ENCODE measurements at regions not wholly inside any gene's neighbourhood (a gene's known extent, or its start where the extent isn't known, plus 50 kb on each side); places are given as distances from the start of the nearest gene placed in this dataset.

DNA sequence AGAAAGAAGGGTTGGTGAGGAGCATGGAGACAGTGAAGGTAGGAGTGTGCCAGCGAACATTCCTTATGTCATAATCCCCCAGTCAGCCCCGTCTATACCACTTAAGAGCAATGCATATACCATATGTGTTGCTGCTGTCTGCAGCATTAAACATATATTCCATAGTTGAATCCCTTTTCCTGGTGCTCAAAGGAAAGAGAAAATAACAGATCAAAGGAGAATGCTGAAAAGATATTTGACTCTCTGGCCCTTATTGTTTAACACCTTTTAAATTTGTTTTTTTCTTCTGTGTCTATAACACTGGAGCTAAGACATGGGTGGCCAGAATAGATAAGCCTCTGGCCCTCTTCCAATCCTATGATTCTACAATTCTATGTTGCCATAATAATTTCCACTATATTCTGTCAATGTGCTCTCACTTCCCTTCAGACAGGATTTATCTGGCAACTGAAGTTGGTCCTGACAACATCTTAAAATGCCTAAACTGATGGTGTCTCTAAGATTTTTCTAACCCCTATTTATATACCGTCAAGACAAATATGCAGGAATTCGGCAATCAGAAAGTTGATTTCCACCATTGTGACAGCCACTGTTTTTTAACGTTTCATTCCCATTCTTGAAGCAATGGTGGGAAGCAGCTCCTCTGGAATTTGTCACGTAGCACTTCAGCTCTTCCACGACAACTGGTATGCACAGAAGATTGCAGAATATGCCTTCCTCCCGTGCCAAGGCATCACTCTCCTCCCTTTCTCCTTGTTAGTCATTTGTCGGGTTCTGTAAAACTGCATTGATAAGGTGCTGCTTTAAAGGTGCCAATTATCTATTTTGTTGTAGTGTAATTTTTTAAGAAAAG is 204.7 kb downstream of the BCAT1 start:
- H3K9me3 ChIP-seq (ENCODE audit: control insufficient read depth, insufficient read depth, low read depth, low read length): no peaks in the 10 kb centered on the region
- CTCF ChIA-PET: no interaction called here
- no peaks in the 10 kb centered on the region for H3K27me3 ChIP-seq (ENCODE audit: control insufficient read depth, insufficient read depth, low read length)
- intact Hi-C loops (cut with micrococcal nuclease; ENCODE audit: unreplicated experiment) (no loop called here), in situ Hi-C loops (cut with HindIII; ENCODE audit: low pct_unique_long_range_greater_than_20kb, low sequenced_read_pairs) (no loop called here)
- H3K36me3 ChIP-seq (ENCODE audit: control insufficient read depth, insufficient read depth, low read length): no peaks in the 10 kb centered on the region
- no peak for TF ChIP-seq CTCF (IDR thresholded peaks at IDR 0.05)
- TF ChIP-seq, protein P1, sequence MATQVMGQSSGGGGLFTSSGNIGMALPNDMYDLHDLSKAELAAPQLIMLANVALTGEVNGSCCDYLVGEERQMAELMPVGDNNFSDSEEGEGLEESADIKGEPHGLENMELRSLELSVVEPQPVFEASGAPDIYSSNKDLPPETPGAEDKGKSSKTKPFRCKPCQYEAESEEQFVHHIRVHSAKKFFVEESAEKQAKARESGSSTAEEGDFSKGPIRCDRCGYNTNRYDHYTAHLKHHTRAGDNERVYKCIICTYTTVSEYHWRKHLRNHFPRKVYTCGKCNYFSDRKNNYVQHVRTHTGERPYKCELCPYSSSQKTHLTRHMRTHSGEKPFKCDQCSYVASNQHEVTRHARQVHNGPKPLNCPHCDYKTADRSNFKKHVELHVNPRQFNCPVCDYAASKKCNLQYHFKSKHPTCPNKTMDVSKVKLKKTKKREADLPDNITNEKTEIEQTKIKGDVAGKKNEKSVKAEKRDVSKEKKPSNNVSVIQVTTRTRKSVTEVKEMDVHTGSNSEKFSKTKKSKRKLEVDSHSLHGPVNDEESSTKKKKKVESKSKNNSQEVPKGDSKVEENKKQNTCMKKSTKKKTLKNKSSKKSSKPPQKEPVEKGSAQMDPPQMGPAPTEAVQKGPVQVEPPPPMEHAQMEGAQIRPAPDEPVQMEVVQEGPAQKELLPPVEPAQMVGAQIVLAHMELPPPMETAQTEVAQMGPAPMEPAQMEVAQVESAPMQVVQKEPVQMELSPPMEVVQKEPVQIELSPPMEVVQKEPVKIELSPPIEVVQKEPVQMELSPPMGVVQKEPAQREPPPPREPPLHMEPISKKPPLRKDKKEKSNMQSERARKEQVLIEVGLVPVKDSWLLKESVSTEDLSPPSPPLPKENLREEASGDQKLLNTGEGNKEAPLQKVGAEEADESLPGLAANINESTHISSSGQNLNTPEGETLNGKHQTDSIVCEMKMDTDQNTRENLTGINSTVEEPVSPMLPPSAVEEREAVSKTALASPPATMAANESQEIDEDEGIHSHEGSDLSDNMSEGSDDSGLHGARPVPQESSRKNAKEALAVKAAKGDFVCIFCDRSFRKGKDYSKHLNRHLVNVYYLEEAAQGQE (IDR thresholded peaks at IDR 0.05; ENCODE audit: insufficient read depth in 1 of 2, low read depth in 2 of 2, low read length in 1 of 2): no peak
- TF ChIP-seq POLR2AphosphoS5 (IDR thresholded peaks at IDR 0.05; ENCODE audit: low read depth, low read length): no peak
- TF ChIP-seq TCF7L2 (IDR thresholded peaks at IDR 0.05; ENCODE audit: low read depth, low read length): no peak
- no peak for TF ChIP-seq SIN3A (IDR thresholded peaks at IDR 0.05; ENCODE audit: borderline replicate concordance, insufficient read depth, low read depth, low read length)
- DNase-seq (ENCODE audit: low read depth, low spot score) (no peak), ATAC-seq (no peak)
- no peak overlapping the region for H3K27ac ChIP-seq (ENCODE audit: low read length)
- H3K4me3 ChIP-seq (ENCODE audit: low read depth in 2 of 2, low read length in 2 of 2): no peak overlapping the region
- H3K4me1 ChIP-seq (ENCODE audit: control insufficient read depth, insufficient read depth, low read length): no peaks in the 10 kb centered on the region
- BruUV-seq (replicated peaks): no TSS peak
- POLR2A ChIA-PET: no interaction called here

DNA sequence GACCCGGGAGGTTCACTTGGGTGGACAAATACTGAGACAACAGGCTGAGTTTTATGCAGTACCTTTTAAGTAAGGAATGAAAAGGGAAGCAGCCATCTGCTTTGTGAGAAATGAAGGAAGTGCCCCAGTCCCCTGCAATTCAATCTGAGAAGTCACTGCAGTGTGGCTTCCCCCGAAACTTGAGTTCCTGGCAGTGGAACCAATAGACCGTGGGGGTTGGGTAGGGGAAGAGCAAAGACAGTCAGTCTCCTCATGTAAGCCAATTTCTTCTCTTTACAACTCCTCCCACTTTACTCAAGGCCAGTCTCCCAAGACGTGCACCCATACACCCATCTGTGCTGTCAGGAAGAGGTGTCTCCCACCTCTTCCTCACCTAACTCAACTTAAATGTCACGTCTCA is 206.5 kb downstream of the BCAT1 start:
- TF ChIP-seq TCF7L2 (IDR thresholded peaks at IDR 0.05; ENCODE audit: low read depth, low read length) (no peak), SIN3A (IDR thresholded peaks at IDR 0.05; ENCODE audit: borderline replicate concordance, insufficient read depth, low read depth, low read length) (no peak), POLR2AphosphoS5 (IDR thresholded peaks at IDR 0.05; ENCODE audit: low read depth, low read length) (no peak), CTCF (IDR thresholded peaks at IDR 0.05) (no peak)
- TF ChIP-seq, protein P1 (IDR thresholded peaks at IDR 0.05; ENCODE audit: insufficient read depth in 1 of 2, low read depth in 2 of 2, low read length in 1 of 2): no peak
- ChIA-PET CTCF (no interaction called here), POLR2A (no interaction called here)
- no peaks in the 10 kb centered on the region for H3K9me3 ChIP-seq (ENCODE audit: control insufficient read depth, insufficient read depth, low read depth, low read length)
- in situ Hi-C loops (cut with HindIII; ENCODE audit: low pct_unique_long_range_greater_than_20kb, low sequenced_read_pairs) (no loop called here), intact Hi-C loops (cut with micrococcal nuclease; ENCODE audit: unreplicated experiment) (no loop called here)
- ATAC-seq (no peak), DNase-seq (ENCODE audit: low read depth, low spot score) (no peak)
- no peaks in the 10 kb centered on the region for H3K4me1 ChIP-seq (ENCODE audit: control insufficient read depth, insufficient read depth, low read length)
- no peaks in the 10 kb centered on the region for H3K27me3 ChIP-seq (ENCODE audit: control insufficient read depth, insufficient read depth, low read length)
- no TSS peak for BruUV-seq (replicated peaks)
- no peaks in the 10 kb centered on the region for H3K36me3 ChIP-seq (ENCODE audit: control insufficient read depth, insufficient read depth, low read length)
- H3K27ac ChIP-seq (ENCODE audit: low read length): no peak overlapping the region
- H3K4me3 ChIP-seq (ENCODE audit: low read depth in 2 of 2, low read length in 2 of 2): no peak overlapping the region

Data from Panc1 (cell line).